Epithelial cell of proximal tubule (primary cell): ENCODE measurements at regions not wholly inside any gene's neighbourhood (a gene's known extent, or its start where the extent isn't known, plus 50 kb on each side); places are given as distances from the start of the nearest gene placed in this dataset.

ENCODE experiments used
- DNase-seq: peaks from one replicate; pipeline ENCODE4 v3.0.0-alpha.2; 2011; ENCODE audit warnings: low read depth
- H3K4me3 ChIP-seq: 2 replicates; pipeline ENCODE4 v1.5.1; 2011; ENCODE audit warnings: low read depth, mild to moderate bottlenecking, low read length
- TF ChIP-seq, protein P1 (sequence below): conservative IDR thresholded peaks from 2 replicates; pipeline ENCODE4 v1.5.1; 2012; ENCODE audit warnings: low read depth, mild to moderate bottlenecking, low read length

DNA sequence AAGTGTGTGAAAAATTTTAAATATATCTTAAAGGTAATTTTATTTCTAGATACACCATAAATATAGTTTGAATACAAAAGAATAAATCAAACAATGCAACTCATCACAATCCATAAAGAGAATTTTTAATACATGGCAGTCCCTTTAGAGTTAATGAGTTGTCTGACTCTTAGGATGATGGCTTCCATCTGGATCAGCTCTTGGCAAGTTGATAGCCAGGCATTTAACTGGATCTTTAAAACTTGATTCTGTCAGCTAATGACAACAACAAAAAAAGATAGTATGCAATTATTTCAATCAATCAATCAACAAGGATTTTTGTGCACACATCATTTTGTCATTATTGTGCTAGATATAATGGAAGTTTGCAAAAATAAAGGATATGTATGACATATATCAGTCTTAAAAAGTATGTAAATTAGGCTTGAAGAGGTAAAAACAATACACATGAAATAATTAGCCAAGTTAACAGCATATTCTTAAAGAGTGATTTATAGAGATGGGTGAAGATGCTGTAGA, 174.9 kb upstream of the PCDH18 start:
- no peak for DNase-seq
- TF ChIP-seq, protein P1, sequence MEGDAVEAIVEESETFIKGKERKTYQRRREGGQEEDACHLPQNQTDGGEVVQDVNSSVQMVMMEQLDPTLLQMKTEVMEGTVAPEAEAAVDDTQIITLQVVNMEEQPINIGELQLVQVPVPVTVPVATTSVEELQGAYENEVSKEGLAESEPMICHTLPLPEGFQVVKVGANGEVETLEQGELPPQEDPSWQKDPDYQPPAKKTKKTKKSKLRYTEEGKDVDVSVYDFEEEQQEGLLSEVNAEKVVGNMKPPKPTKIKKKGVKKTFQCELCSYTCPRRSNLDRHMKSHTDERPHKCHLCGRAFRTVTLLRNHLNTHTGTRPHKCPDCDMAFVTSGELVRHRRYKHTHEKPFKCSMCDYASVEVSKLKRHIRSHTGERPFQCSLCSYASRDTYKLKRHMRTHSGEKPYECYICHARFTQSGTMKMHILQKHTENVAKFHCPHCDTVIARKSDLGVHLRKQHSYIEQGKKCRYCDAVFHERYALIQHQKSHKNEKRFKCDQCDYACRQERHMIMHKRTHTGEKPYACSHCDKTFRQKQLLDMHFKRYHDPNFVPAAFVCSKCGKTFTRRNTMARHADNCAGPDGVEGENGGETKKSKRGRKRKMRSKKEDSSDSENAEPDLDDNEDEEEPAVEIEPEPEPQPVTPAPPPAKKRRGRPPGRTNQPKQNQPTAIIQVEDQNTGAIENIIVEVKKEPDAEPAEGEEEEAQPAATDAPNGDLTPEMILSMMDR = no peak

DNA sequence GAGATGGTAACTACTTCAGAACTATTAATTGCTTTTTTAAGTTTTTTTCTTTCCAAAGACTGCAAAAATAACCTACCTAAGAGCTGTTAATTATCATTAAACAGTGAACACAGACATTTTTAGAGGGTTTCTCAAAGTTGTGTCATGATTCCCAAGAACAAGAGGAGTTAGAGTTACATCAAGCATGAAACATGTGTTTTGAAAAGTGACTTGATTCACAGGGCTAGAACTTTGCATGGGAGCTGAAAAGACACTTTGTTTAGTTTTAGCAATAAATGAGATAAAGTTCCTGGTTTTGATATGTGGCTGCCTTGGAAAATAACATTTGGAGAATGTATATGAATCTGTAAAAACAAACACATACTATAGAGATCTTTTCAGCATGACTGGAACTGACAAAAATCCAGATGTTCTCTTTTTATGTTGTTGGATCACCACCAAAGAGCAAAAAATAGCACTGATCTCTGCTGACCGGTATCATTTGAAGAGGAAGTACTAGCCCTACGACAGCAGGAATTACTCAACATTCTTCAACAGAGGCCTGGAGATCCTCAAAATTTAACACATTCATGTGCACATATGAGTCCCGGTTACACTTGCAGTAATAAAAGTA, 173.0 kb upstream of the PCDH18 start:
- TF ChIP-seq, protein P1 = no peak
- no peak overlapping the region for H3K4me3 ChIP-seq
- DNase-seq = no peak

More for the DNA sequence above, 174.9 kb upstream of the PCDH18 start:
- no peak overlapping the region for H3K4me3 ChIP-seq

DNA sequence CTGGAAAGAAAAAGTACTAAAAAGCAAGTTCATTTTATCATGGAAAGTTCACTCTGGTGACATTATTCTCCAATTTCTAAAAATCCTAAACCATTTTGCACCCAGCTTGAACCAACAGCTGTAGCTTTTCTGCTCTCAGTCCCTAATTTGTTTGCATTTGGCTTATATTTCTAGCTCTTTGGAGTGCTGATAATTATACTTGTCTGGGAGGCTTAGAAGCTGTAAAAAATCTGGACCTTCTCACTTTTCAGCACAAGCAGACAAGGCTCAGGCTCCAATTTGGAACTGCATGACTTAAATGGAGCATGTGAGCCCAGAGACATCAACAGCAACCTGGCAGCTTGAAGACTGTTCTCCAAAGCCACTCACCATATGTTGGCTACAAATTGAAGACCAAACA, 170.9 kb upstream of the PCDH18 start:
- TF ChIP-seq, protein P1 = no peak
- H3K4me3 ChIP-seq = no peak overlapping the region
- no peak for DNase-seq

DNA sequence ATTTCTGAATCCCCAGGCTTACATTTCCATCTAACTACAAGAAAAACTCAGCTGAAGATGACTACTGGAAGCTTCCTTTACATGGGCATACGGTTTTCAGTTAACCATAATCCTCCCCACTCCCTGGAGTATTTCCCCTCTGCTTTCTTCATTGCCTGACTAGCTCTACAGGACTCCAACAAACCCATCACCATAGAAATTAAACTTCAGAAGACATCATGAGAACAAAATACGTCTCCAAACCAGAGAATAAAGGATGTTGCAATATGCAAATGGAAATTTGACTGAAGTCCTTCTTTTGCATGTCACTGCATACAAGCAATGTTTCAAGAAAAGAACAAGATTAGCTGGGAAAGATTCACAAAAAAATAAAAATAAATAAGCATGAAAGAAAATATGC, 170.2 kb upstream of the PCDH18 start:
- no peak for DNase-seq
- TF ChIP-seq, protein P1 = no peak
- no peak overlapping the region for H3K4me3 ChIP-seq

DNA sequence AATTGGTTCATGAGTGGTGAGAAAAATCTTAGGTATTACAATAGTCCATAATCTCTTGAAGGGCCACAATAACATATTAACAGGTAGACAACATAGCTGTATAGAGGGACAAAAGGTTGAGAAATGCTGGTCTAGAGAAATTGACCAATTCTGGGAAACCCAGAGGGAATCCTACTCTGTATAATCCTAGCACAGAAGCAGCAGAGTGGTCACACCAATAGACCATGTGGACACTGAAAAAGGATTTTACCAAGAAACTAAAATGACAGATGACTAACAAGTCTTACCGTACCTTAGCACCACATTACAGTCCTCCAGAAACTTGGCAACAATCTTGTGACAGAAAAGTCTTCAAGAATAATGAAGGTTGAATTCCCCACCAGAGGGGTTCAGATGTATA, 169.1 kb upstream of the PCDH18 start:
- TF ChIP-seq, protein P1 = no peak
- H3K4me3 ChIP-seq = no peak overlapping the region
- DNase-seq = no peak

DNA sequence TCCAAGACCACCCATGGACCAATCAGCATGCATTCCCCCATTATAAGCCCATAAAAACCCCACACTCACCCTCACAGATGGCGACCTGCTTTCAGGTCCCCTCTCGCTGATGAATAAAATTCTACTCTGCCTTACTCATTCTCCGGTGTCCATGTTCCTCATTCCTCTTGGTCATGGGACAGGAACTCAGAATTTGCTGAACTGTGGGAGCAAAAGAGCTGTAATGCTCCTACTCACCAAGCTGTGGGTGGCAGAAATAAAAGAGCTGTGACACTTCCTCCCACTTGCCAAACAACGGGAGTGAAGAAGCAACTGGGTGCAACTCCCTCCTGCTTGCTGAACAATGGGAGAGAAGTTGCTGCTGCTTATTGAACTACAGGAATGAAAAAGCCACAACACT, 168.5 kb upstream of the PCDH18 start:
- no peak for DNase-seq
- TF ChIP-seq, protein P1 = no peak
- no peak overlapping the region for H3K4me3 ChIP-seq

DNA sequence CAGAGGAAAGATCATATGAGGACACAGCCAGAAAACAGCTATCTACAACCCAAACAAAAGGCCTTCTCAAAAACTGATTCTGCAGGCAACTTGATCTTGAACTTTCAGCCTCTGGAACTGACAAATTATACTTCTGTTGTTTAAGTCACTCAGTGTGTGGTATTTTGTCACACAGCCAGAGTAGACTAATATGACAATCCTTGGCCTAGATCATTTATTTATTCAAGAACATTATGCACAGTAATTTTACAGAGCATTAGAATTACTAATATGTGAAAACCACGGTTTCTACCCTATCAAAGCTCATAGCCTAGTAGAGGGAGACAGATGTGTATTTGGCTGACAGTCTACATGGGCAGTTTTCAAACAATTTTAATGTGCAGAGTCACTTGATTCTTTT, 167.8 kb upstream of the PCDH18 start:
- DNase-seq = no peak
- no peak overlapping the region for H3K4me3 ChIP-seq
- TF ChIP-seq, protein P1 = no peak
